HG03520 (cell line): ENCODE measurements at regions not wholly inside any gene's neighbourhood (a gene's known extent, or its start where the extent isn't known, plus 50 kb on each side); places are given as distances from the start of the nearest gene placed in this dataset.
"Not testable (repeated sequence)": the region's sequence is repeated elsewhere in the genome, so short reads cannot be mapped to it uniquely, and the experiment has no call there.

Experiments
- ATAC-seq: cut with Tn5 transposase; IDR thresholded peaks from one replicate; pipeline ENCODE4 v1.9.1; 2021; ENCODE audit warnings: mild to moderate bottlenecking, moderate library complexity; ENCODE audit not compliant: unreplicated experiment

DNA sequence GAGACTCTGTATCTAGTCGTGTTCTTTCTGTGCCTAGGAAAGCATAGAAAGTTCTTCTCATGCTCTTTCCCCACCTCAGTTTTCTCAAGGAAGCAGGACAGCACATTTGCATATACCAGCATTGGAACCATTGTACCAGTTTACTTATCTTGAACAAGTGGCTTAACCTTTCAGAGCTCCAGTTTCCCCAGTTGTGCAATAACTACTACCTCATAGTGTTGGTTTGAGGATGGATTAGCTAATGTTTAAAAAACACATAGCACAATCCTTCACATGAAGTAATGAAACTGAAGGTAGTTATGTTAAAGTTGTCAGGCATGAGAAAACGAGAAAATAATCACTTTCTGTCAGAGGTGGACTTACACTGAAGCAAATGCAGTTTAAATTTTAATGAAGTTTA is 92.2 kb upstream of the H2AZ1 start:
- no peak for ATAC-seq

GRCh38 chr4:100041646-100042045 is 91.6 kb upstream of the H2AZ1 start:
- no peak for ATAC-seq

DNA sequence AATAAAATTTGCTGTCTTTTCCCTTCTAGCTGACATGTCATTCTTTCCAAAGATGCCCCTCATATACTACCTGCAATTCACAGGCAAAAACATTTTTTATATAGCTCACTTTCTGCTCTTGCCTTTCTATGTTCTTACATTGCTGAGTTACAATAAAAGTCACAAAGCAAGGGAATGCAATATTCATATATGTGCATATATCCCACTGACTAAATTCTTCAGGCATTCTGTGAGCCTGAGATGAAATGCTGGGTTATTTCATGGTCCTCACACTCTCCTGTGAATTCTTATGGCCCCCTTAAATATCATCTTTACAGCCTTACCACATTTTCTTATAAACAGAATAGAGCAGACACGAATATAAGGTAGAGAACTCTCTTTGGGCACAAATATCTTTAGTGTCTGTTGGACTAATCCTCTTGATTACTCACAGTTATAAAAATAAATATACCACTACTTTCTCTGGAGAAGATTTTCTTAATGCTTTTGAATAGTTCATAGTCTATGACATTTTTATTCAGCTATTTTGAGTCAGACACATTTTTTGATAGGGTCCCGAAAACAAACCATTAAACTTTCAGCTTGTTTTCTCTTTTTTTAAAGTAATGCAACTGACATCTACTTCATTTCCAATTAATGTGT is 84.1 kb upstream of the H2AZ1 start:
- ATAC-seq, result no peak

GRCh38 chr4:100026066-100026465 is 76.0 kb upstream of the H2AZ1 start:
- ATAC-seq, result no peak

DNA sequence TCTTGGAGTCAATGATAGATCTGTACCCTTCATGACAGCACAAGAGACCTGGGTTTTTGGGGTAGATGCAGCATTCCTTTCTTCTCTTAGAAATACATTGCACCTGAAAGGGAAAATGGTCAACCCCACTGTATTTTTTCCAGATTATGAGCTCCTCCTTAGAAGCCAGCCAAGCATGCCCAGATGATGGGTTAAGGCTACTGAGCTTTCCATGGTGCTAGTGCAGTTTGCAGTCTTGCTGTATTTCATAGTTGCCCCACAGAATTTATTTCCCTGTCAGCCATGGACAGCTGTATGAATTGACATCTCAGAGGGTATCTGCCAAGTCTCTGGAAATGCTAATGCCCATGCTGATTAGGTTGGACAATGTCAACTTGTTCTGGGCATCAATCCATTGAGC is 73.7 kb upstream of the H2AZ1 start:
- ATAC-seq, result no peak

DNA sequence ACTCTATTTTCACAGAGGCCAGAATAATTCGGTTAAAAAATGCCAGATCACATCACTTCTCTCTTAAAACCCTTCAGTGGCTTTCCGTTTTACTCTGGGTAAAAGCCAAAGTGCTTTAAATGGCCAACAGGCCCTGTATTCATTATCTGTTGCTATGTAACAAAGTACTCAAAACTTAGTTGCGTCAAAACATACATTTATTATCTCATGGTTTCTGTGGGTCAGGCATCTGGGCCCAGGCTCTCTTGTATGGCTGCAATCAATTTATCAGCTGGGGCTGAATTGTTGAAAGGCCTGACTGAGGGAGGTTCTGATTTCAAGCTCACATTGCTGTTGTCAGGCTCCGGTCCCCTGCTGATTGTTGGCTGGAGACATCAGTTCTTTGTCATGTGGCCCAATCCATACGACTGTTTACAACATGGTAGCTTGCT is 72.7 kb upstream of the H2AZ1 start:
- ATAC-seq, result no peak

GRCh38 chr4:100019821-100020220 is 69.7 kb upstream of the H2AZ1 start:
- no peak for ATAC-seq

- peak; percentile 85 for ATAC-seq
Measured at GRCh38 chr4:100017637-100018310, 67.7 kb upstream of the H2AZ1 start.

- ATAC-seq, result no peak
Measured at GRCh38 chr4:100016191-100016590, 66.1 kb upstream of the H2AZ1 start.

DNA sequence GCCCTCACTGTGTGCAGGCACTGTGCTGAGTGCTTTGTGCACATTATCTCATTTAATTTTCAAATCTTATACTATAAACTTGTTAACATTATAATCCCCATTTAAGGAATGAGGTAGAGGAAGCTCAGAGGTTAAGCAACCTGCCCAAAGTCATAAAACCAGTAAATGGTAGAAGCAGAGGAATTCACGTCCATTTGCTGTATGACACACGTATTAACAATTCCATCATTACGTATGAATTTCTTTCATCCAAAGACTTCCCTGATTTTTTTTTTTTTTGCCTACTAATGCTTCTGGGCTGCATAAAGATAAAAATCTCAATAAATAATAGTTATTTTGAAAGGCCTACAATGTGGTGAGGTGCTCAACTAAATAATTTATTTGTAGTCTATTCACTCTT is 64.5 kb upstream of the H2AZ1 start:
- ATAC-seq, result no peak

- no peak for ATAC-seq
Measured at GRCh38 chr4:100009490-100009889, 59.4 kb upstream of the H2AZ1 start.

GRCh38 chr4:100008048-100008447 is 58.0 kb upstream of the H2AZ1 start:
- ATAC-seq, result no peak

GRCh38 chr4:100006161-100006560 is 56.1 kb upstream of the H2AZ1 start:
- ATAC-seq, result not testable (repeated sequence)
